GM23338 (cell line): ENCODE measurements at regions not wholly inside any gene's neighbourhood (a gene's known extent, or its start where the extent isn't known, plus 50 kb on each side); places are given as distances from the start of the nearest gene placed in this dataset.

Experiments
- ATAC-seq: fragments of 200-7000 bp; cut with Tn5 transposase; 3 replicates; pipeline ENCODE4 v1.9.1; 2020
- DNase-seq: peaks from one replicate; pipeline ENCODE4 v3.0.0-alpha.2; 2015; ENCODE audit warnings: low spot score
- H2AFZ ChIP-seq: fragments of 200-600 bp; sonication (generic); 2 replicates; pipeline ENCODE4 v1.8.0; 2016; ENCODE audit warnings: antibody characterized with exemption, mild to moderate bottlenecking, moderate library complexity
- H3F3A ChIP-seq: fragments of 200-600 bp; sonication (generic); replicated peaks from 2 replicates; pipeline ENCODE4 v1.8.0; 2017; ENCODE audit warnings: antibody characterized with exemption, mixed run types, low read depth
- H3K27ac ChIP-seq: fragments of 200-600 bp; sonication (generic); 2 replicates; pipeline ENCODE4 v1.6.1; 2016; ENCODE audit warnings: low read depth
- H3K27me3 ChIP-seq: fragments of 200-600 bp; sonication (generic); 2 replicates; pipeline ENCODE4 v1.8.0; 2016; ENCODE audit warnings: mild to moderate bottlenecking, mixed run types, moderate library complexity; ENCODE audit not compliant: insufficient read depth
- H3K36me3 ChIP-seq: fragments of 200-600 bp; sonication (generic); 2 replicates; pipeline ENCODE4 v1.8.0; 2016; ENCODE audit warnings: mild to moderate bottlenecking; ENCODE audit not compliant: insufficient read depth
- H3K4me1 ChIP-seq: fragments of 200-600 bp; sonication (generic); 2 replicates; pipeline ENCODE4 v1.8.0; 2016; ENCODE audit warnings: mild to moderate bottlenecking, moderate library complexity; ENCODE audit not compliant: insufficient read depth
- H3K4me2 ChIP-seq: fragments of 200-600 bp; sonication (generic); 2 replicates; pipeline ENCODE4 v1.7.1; 2017; ENCODE audit warnings: mixed run types
- H3K4me3 ChIP-seq: fragments of 200-600 bp; sonication (generic); 2 replicates; pipeline ENCODE4 v1.6.1; 2016; ENCODE audit warnings: mixed run types
- H3K79me2 ChIP-seq: fragments of 200-600 bp; sonication (generic); replicated peaks from 2 replicates; pipeline ENCODE4 v1.8.0; 2017; ENCODE audit warnings: mild to moderate bottlenecking; ENCODE audit not compliant: insufficient read depth
- H3K9me2 ChIP-seq: fragments of 200-600 bp; sonication (generic); 2 replicates; pipeline ENCODE4 v1.8.0; 2017; ENCODE audit not compliant: insufficient read depth
- H4K20me1 ChIP-seq: fragments of 200-600 bp; sonication (generic); replicated peaks from 2 replicates; pipeline ENCODE4 v1.8.0; 2017; ENCODE audit warnings: mild to moderate bottlenecking; ENCODE audit not compliant: insufficient read depth
- H3K27ac Mint-ChIP-seq: 2 replicates; pipeline ENCODE4 v1.8.0; 2020; ENCODE audit warnings: inconsistent platforms, mild to moderate bottlenecking, moderate library complexity, mixed read lengths
- H3K27me3 Mint-ChIP-seq: 3 replicates; pipeline ENCODE4 v1.8.0; 2022; ENCODE audit warnings: low read depth, mild to moderate bottlenecking, moderate library complexity, mixed read lengths, inconsistent platforms; ENCODE audit not compliant: insufficient read depth, poor library complexity
- H3K36me3 Mint-ChIP-seq: 3 replicates; pipeline ENCODE4 v1.8.0; 2021; ENCODE audit warnings: low read depth, mild to moderate bottlenecking, inconsistent platforms, moderate library complexity, mixed read lengths
- H3K4me1 Mint-ChIP-seq: 3 replicates; pipeline ENCODE4 v1.8.0; 2020; ENCODE audit warnings: mild to moderate bottlenecking, inconsistent platforms, mixed read lengths
- H3K4me3 Mint-ChIP-seq: 3 replicates; pipeline ENCODE4 v1.8.0; 2021; ENCODE audit warnings: moderate library complexity, mild to moderate bottlenecking, inconsistent platforms, mixed read lengths
- H3K9me3 Mint-ChIP-seq: 3 replicates; pipeline ENCODE4 v1.8.0; 2020; ENCODE audit warnings: moderate library complexity, mild to moderate bottlenecking, inconsistent platforms, mixed read lengths
- CTCF ChIP-seq, 2 experiments: fragments of 200-600 bp in 1 of 2; sonication (generic) in 1 of 2; conservative IDR thresholded peaks; 2 replicates each; pipeline versions ENCODE4 v1.5.1 to v1.6.1; 2016 to 2017; ENCODE audit warnings: antibody characterized with exemption in 2 of 2, low read depth in 2 of 2, mild to moderate bottlenecking in 2 of 2, moderate library complexity in 1 of 2
- ETS1 ChIP-seq: IDR thresholded peaks from 2 replicates; pipeline ENCODE4 v1.6.1; 2016; ENCODE audit warnings: antibody characterized with exemption
- EZH2phosphoT487 ChIP-seq: fragments of 200-600 bp; sonication (generic); IDR thresholded peaks from one replicate; pipeline ENCODE4 v1.8.1; 2018; ENCODE audit warnings: antibody characterized with exemption; ENCODE audit not compliant: unreplicated experiment
- JUNB ChIP-seq: IDR thresholded peaks from one replicate; pipeline ENCODE4 v1.6.1; 2016; ENCODE audit warnings: antibody characterized with exemption; ENCODE audit not compliant: unreplicated experiment
- POLR2AphosphoS5 ChIP-seq: IDR thresholded peaks from 2 replicates; pipeline ENCODE4 v1.6.1; 2016; ENCODE audit warnings: antibody characterized with exemption, low read depth
- REST ChIP-seq: IDR thresholded peaks from one replicate; pipeline ENCODE4 v1.6.1; 2018; ENCODE audit warnings: antibody characterized with exemption; ENCODE audit not compliant: unreplicated experiment
- ZNF114 ChIP-seq: fragments of 250-450 bp; sonication (Bioruptor Pico); IDR thresholded peaks from 2 replicates; pipeline ENCODE4 v1.5.0; 2020; ENCODE audit warnings: mild to moderate bottlenecking, moderate library complexity
- ZNF331 ChIP-seq: fragments of 250-450 bp; sonication (Bioruptor Pico); IDR thresholded peaks from 2 replicates; pipeline ENCODE4 v1.5.0; 2020; ENCODE audit warnings: low read depth, mild to moderate bottlenecking, moderate library complexity
- ZNF462 ChIP-seq: fragments of 250-450 bp; sonication (Bioruptor Pico); IDR thresholded peaks from 2 replicates; pipeline ENCODE4 v1.5.0; 2020; ENCODE audit warnings: mild to moderate bottlenecking, moderate library complexity

GRCh38 chr12:91998316-91998715 is 147.3 kb downstream of the BTG1 start (continued):
- TF ChIP-seq ZNF462 (CRISPR knock-in tag), result no peak
- no peak for TF ChIP-seq ZNF114 (CRISPR knock-in tag)
- TF ChIP-seq JUNB, result no peak
- TF ChIP-seq ZNF331 (CRISPR knock-in tag), result no peak

GRCh38 chr12:91994208-91994797 is 151.3 kb downstream of the BTG1 start:
- H3K4me1 ChIP-seq, result 0 out of 2 replicates have a peak, but pooled peaks cover 4% of the 10 kb centered on the region
- DNase-seq (no peak), ATAC-seq (no peak)
- H3K79me2 ChIP-seq, result no peaks in the 10 kb centered on the region
- H4K20me1 ChIP-seq, result no peaks in the 10 kb centered on the region
- H3K27ac Mint-ChIP-seq, result no peak overlapping the region
- no peak overlapping the region for H3K4me3 ChIP-seq
- H3K36me3 Mint-ChIP-seq, result no peaks in the 10 kb centered on the region
- H3K4me3 Mint-ChIP-seq, result no peak overlapping the region
- H3F3A ChIP-seq, result no peaks in the 10 kb centered on the region
- H3K27me3 ChIP-seq, result no peaks in the 10 kb centered on the region
- no peak overlapping the region for H3K27ac ChIP-seq
- no peak for TF ChIP-seq POLR2AphosphoS5
- no peak for TF ChIP-seq REST
- no peak for TF ChIP-seq ETS1
- no peak for TF ChIP-seq CTCF (conservative IDR thresholded peaks at IDR 0.05; ENCODE audit: low read depth in 2 of 2)
- TF ChIP-seq JUNB, result no peak
- no peak for TF ChIP-seq EZH2phosphoT487
- H3K9me2 ChIP-seq, result no peaks in the 10 kb centered on the region
- H3K4me1 Mint-ChIP-seq, result no peaks in the 10 kb centered on the region
- no peak overlapping the region for H2AFZ ChIP-seq
- no peak overlapping the region for H3K4me2 ChIP-seq
- no peaks in the 10 kb centered on the region for H3K9me3 Mint-ChIP-seq
- no peaks in the 10 kb centered on the region for H3K36me3 ChIP-seq
- H3K27me3 Mint-ChIP-seq, result no peaks in the 10 kb centered on the region
